A549 (cell line): ENCODE measurements at regions not wholly inside any gene's neighbourhood (a gene's known extent, or its start where the extent isn't known, plus 50 kb on each side); places are given as distances from the start of the nearest gene placed in this dataset.

Source experiments
- ATAC-seq, 2 experiments: fragments of 200-7000 bp in 1 of 2; fragments of >200 bp in 1 of 2; cut with Nextera tagmentation in 1 of 2; cut with Tn5 transposase in 1 of 2; 3 replicates each; pipeline versions ENCODE4 v1.8.0 to v1.9.1; 2018 to 2020; ENCODE audit warnings: mild to moderate bottlenecking in 1 of 2, moderate library complexity in 1 of 2
- CTCF ChIA-PET: fragments of 300-600 bp; sonication (Branson Sonifier 250); formaldehyde crosslinking; extraction: SDS; loops from one replicate; lab custom pipeline; 2021; ENCODE audit warnings: antibody characterized with exemption, inconsistent platforms; lab: Yijun Ruan, JAX
- POLR2A ChIA-PET: fragments of 350-600 bp; formaldehyde crosslinking; extraction: SDS; loops from one replicate; lab custom pipeline; 2021; ENCODE audit warnings: antibody characterized with exemption, inconsistent platforms; lab: Yijun Ruan, JAX
- DNase-seq, 2 experiments: peaks; one replicate each; pipeline versions ENCODE4 v3.0.0 to v3.0.0-alpha.2; 2011 to 2016; ENCODE audit warnings: low read depth in 1 of 2, low spot score in 1 of 2
- FAIRE-seq: peaks from 2 replicates; lab custom pipeline; 2011; peaks lifted over from hg19 to GRCh38; lab: Jason Lieb, UNC
- H3K27ac ChIP-seq, 2 experiments: fragments of >200 bp; sonication (Bioruptor Twin); formaldehyde crosslinking; 3 replicates each; pipeline ENCODE4 v1.5.1; 2016 to 2017
- H3K4me1 ChIP-seq: fragments of >200 bp; sonication (Bioruptor Twin); formaldehyde crosslinking; 3 replicates; pipeline ENCODE4 v1.6.1; 2016
- H3K4me2 ChIP-seq: fragments of >200 bp; sonication (Bioruptor Twin); formaldehyde crosslinking; 3 replicates; pipeline ENCODE4 v1.6.1; 2016
- H3K4me3 ChIP-seq: fragments of >200 bp; sonication (Bioruptor Twin); formaldehyde crosslinking; 3 replicates; pipeline ENCODE4 v1.5.1; 2016
- H3K9me3 ChIP-seq: fragments of >200 bp; sonication (Bioruptor Twin); formaldehyde crosslinking; 3 replicates; pipeline ENCODE4 v1.6.1; 2016
- EHF ChIP-seq: fragments of 250-450 bp; sonication (Bioruptor Pico); IDR thresholded peaks from 2 replicates; pipeline ENCODE4 v1.5.0; 2020; ENCODE audit warnings: mild to moderate bottlenecking
- EP300 ChIP-seq, 2 experiments: fragments of >200 bp; sonication (Bioruptor Twin); formaldehyde crosslinking; IDR thresholded peaks; 2 replicates in 1 of 2; 3 replicates in 1 of 2; pipeline ENCODE4 v1.6.1; 2016 to 2017
- FOSB ChIP-seq: fragments of 250-450 bp; sonication (Bioruptor Pico); IDR thresholded peaks from 2 replicates; pipeline ENCODE4 v1.5.0; 2020; ENCODE audit warnings: mild to moderate bottlenecking, moderate library complexity
- HEYL ChIP-seq: fragments of 250-450 bp; sonication (Bioruptor Pico); IDR thresholded peaks from 2 replicates; pipeline ENCODE4 v1.8.0; 2021; ENCODE audit warnings: mild to moderate bottlenecking, moderate library complexity
- HOXA7 ChIP-seq: fragments of 250-450 bp; sonication (Bioruptor Pico); IDR thresholded peaks from 2 replicates; pipeline ENCODE4 v1.5.0; 2020; ENCODE audit warnings: mild to moderate bottlenecking, moderate library complexity
- JUNB ChIP-seq: fragments of >200 bp; sonication (Bioruptor Twin); formaldehyde crosslinking; IDR thresholded peaks from 2 replicates; pipeline ENCODE4 v1.6.1; 2016
- KDM1A ChIP-seq: fragments of 200-600 bp; sonication (generic); IDR thresholded peaks from 2 replicates; pipeline ENCODE4 v1.6.1; 2016; ENCODE audit warnings: low read depth, mild to moderate bottlenecking
- MYC ChIP-seq: IDR thresholded peaks from 2 replicates; pipeline ENCODE4 v1.6.1; 2012; ENCODE audit warnings: mild to moderate bottlenecking, inconsistent platforms, low read length, improper control_type of control experiment, borderline replicate concordance
- NPAS2 ChIP-seq: fragments of 250-450 bp; sonication (Bioruptor Pico); IDR thresholded peaks from 2 replicates; pipeline ENCODE4 v1.8.0; 2022; ENCODE audit warnings: mild to moderate bottlenecking, moderate library complexity, borderline replicate concordance
- PHF8 ChIP-seq: fragments of 200-600 bp; sonication (generic); IDR thresholded peaks from 2 replicates; pipeline ENCODE4 v1.6.1; 2016; ENCODE audit warnings: low read depth, mild to moderate bottlenecking, antibody characterized with exemption, moderate library complexity, borderline replicate concordance
- POLR2A ChIP-seq: IDR thresholded peaks from 2 replicates; pipeline ENCODE4 v1.6.1; 2012; ENCODE audit warnings: mild to moderate bottlenecking, low read length
- POLR2AphosphoS2 ChIP-seq: conservative IDR thresholded peaks from 2 replicates; pipeline ENCODE4 v1.6.1; 2012; ENCODE audit warnings: low read length, improper control_type of control experiment, inconsistent platforms
- RCOR1 ChIP-seq: fragments of 150-350 bp; IDR thresholded peaks from 2 replicates; pipeline ENCODE4 v1.6.1; 2014; ENCODE audit warnings: antibody characterized with exemption, low read length, low read depth
- REST ChIP-seq: fragments of 200-600 bp; sonication (generic); IDR thresholded peaks from 2 replicates; pipeline ENCODE4 v1.6.1; 2016; ENCODE audit warnings: antibody characterized with exemption, mild to moderate bottlenecking, moderate library complexity
- RFX5 ChIP-seq: fragments of 450-650 bp; IDR thresholded peaks from 2 replicates; pipeline ENCODE4 v1.7.1; 2014; ENCODE audit warnings: antibody characterized with exemption, mild to moderate bottlenecking, moderate library complexity
- RNF2 ChIP-seq: fragments of 200-600 bp; sonication (generic); IDR thresholded peaks from 2 replicates; pipeline ENCODE4 v1.6.1; 2016; ENCODE audit warnings: low read depth, mild to moderate bottlenecking, antibody characterized with exemption, moderate library complexity, borderline replicate concordance
- TFCP2L1 ChIP-seq: fragments of 250-450 bp; sonication (Bioruptor Pico); IDR thresholded peaks from 2 replicates; pipeline ENCODE4 v1.5.0; 2021; ENCODE audit warnings: mild to moderate bottlenecking
- TP53 ChIP-seq: fragments of 250-450 bp; sonication (Bioruptor Pico); IDR thresholded peaks from 2 replicates; pipeline ENCODE4 v1.5.0; 2021; ENCODE audit warnings: mild to moderate bottlenecking, moderate library complexity
- ZNF302 ChIP-seq: fragments of 250-450 bp; sonication (Bioruptor Pico); IDR thresholded peaks from 2 replicates; pipeline ENCODE4 v1.9.0; 2021; ENCODE audit warnings: inconsistent platforms, mild to moderate bottlenecking, moderate library complexity
- WGBS: methylation state at CpG from one replicate; pipeline ENCODE4 v1.1.6; 2017; ENCODE audit errors: missing lambda C conversion rate; 5-methylcytosine and 5-hydroxymethylcytosine counted together
- TF ChIP-seq, protein P1 (sequence below): fragments of >200 bp; sonication (Bioruptor Twin); formaldehyde crosslinking; IDR thresholded peaks from 2 replicates; pipeline ENCODE4 v1.6.1; 2016
- TF ChIP-seq, protein P2 (sequence below): IDR thresholded peaks from 2 replicates; pipeline ENCODE4 v1.6.1; 2012

- CTCF ChIA-PET: interaction anchor here (0.6 to 1.5 kb wide), 2 partner anchors 12 to 19 kb away, joined by 3 read pairs; no protein-coding TSS in a partner anchor
- ATAC-seq: peak; percentile 43 to 58; a peak in 3 of 6 replicates
- FAIRE-seq: no peak
These were observed 82.9 kb upstream of the BOC start for GRCh38 chr3:113128386-113129015.

DNA sequence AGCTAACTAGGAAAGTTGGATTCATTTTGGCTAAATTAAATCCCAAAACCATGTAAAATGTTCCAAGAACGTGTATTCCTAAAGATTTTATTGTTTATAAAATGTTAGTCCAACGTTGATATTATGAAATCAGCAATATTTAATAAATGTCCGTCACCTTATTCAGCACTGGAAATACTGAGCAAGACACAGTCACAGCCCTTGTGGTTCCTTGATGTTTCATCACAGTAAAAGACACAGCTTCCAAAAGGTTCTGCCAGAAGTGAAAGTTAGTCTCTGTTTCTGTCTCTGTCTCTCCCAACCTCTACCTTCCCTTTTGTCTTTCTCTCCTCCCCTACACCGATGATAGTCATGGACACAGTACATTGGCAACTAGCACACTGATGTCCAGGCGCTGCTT, 82.2 kb upstream of the BOC start:
- FAIRE-seq: no peak
- 69% methylated on average over 5 of the region's 5 CpGs for WGBS
- TF ChIP-seq, protein P1, sequence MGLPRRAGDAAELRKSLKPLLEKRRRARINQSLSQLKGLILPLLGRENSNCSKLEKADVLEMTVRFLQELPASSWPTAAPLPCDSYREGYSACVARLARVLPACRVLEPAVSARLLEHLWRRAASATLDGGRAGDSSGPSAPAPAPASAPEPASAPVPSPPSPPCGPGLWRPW: no peak
- TF ChIP-seq FOSB (CRISPR knock-in tag): no peak
- no peak for TF ChIP-seq TP53 (CRISPR knock-in tag)
- TF ChIP-seq, all 56 proteins: peak for 0
- DNase-seq: no peak
- no peak for ATAC-seq
- Histone ChIP-seq H3K4me3 (no peak overlapping the region), H3K27ac (no peak overlapping the region), H3K4me2 (no peak overlapping the region), H3K4me1 (peaks cover 9% of the 10 kb centered on the region; the same call in 2 of the 3 replicates), H3K9me3 (no peaks in the 10 kb centered on the region)
- ChIA-PET CTCF (no interaction called here), POLR2A (no interaction called here)

More at GRCh38 chr3:113128386-113129015, 82.9 kb upstream of the BOC start:
- H3K9me3 ChIP-seq: no peaks in the 10 kb centered on the region
- peak overlapping the region in 1 of 2 experiments; percentile 55; a peak in 2 of 6 replicates for H3K27ac ChIP-seq
- TF ChIP-seq POLR2A (no peak), RCOR1 (no peak), RFX5 (no peak), KDM1A (no peak), HOXA7 (no peak), NPAS2 (no peak), TFCP2L1 (no peak), ZNF302 (no peak), RNF2 (no peak), EP300 (IDR thresholded peaks at IDR 0.05) (no peak), REST (no peak), EHF (no peak), JUNB (no peak), PHF8 (no peak), HEYL (CRISPR knock-in tag) (no peak), MYC (no peak), POLR2AphosphoS2 (no peak)
- TF ChIP-seq, protein P1: no peak
- TF ChIP-seq, protein P2, sequence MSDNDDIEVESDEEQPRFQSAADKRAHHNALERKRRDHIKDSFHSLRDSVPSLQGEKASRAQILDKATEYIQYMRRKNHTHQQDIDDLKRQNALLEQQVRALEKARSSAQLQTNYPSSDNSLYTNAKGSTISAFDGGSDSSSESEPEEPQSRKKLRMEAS: no peak
- WGBS: 62% methylated on average over 9 of the region's 9 CpGs
- H3K4me2 ChIP-seq: 0 out of 3 replicates have a peak overlapping the region, but pooled peaks have one; percentile 6
- POLR2A ChIA-PET: no interaction called here
- peak; percentile 18 to 19 for DNase-seq
- no peak overlapping the region for H3K4me3 ChIP-seq
- H3K4me1 ChIP-seq: peaks cover 9% of the 10 kb centered on the region; the same call in 2 of the 3 replicates
